Left lung (tissue), 4 donors: ENCODE measurements at regions not wholly inside any gene's neighbourhood (a gene's known extent, or its start where the extent isn't known, plus 50 kb on each side); places are given as distances from the start of the nearest gene placed in this dataset.

ENCODE experiments used
- ATAC-seq: fragments of 200-7000 bp; cut with Tn5 transposase; one replicate; pipeline ENCODE4 v1.9.1; 2020; ENCODE audit warnings: moderate library complexity
- DNase-seq, 4 donors: peaks; one replicate each; pipeline ENCODE4 v3.0.0-alpha.2; 2013 to 2020
- H3K27ac ChIP-seq, 2 donors: fragments of 200-600 bp; sonication (generic) in 1 of 2; one replicate each; pipeline versions ENCODE4 v1.5.0 to v1.8.0; 2020 to 2021
- H3K27me3 ChIP-seq, 2 donors: fragments of 200-600 bp; sonication (generic) in 1 of 2; one replicate each; pipeline versions ENCODE4 v1.5.0 to v1.8.0; 2020 to 2021
- H3K36me3 ChIP-seq, 2 donors: fragments of 200-600 bp; sonication (generic) in 1 of 2; one replicate each; pipeline versions ENCODE4 v1.5.0 to v1.8.0; 2020 to 2021
- H3K4me1 ChIP-seq, 2 donors: fragments of 200-600 bp; one replicate each; pipeline ENCODE4 v1.8.0; 2021
- H3K4me3 ChIP-seq, 2 donors: fragments of 200-600 bp; sonication (generic) in 1 of 2; one replicate each; pipeline versions ENCODE4 v1.5.0 to v1.8.0; 2020 to 2021; ENCODE audit warnings: mild to moderate bottlenecking in 1 of 2
- H3K9me3 ChIP-seq, 2 donors: fragments of 200-600 bp; sonication (generic) in 1 of 2; one replicate each; pipeline versions ENCODE4 v1.5.0 to v1.8.0; 2020 to 2021
- CTCF ChIP-seq, 2 donors: fragments of 200-600 bp; sonication (generic) in 1 of 2; IDR thresholded peaks; one replicate each; pipeline versions ENCODE4 v1.5.0 to v1.8.0; 2021; ENCODE audit warnings: antibody characterized with exemption in 2 of 2
- intact Hi-C, 2 donors: fragments of 100-400 bp; cut with DNase I; formaldehyde crosslinking; loops; one replicate each; pipeline versions ENCODE4 v1.11.2 to v1.14.2; 2022
- donor health status: DM: no; HTN: yes; CAD: no.
- donor health status: DM: no; HTN: no; CAD: no.

- Histone ChIP-seq H3K36me3 (no peaks in the 10 kb centered on the region), H3K9me3 (no peaks in the 10 kb centered on the region), H3K4me1 (no peaks in the 10 kb centered on the region), H3K4me3 (no peak overlapping the region), H3K27me3 (no peaks in the 10 kb centered on the region), H3K27ac (no peak overlapping the region)
- ATAC-seq (no peak), DNase-seq (no peak)
- TF ChIP-seq CTCF (IDR thresholded peaks at IDR 0.05), result no peak
- intact Hi-C loops, result no loop called here
Observed at GRCh38 chr12:77251799-77252198, 186.4 kb upstream of the E2F7 start.

GRCh38 chr12:77249892-77250291, 184.5 kb upstream of the E2F7 start:
- no peak overlapping the region for H3K4me3 ChIP-seq
- ATAC-seq (no peak), DNase-seq (no peak)
- H3K4me1 ChIP-seq, result no peaks in the 10 kb centered on the region
- no peaks in the 10 kb centered on the region for H3K27me3 ChIP-seq
- no peak for TF ChIP-seq CTCF (IDR thresholded peaks at IDR 0.05)
- intact Hi-C loops, result no loop called here
- no peak overlapping the region for H3K27ac ChIP-seq
- no peaks in the 10 kb centered on the region for H3K36me3 ChIP-seq
- no peaks in the 10 kb centered on the region for H3K9me3 ChIP-seq

GRCh38 chr12:77248036-77248435, 182.7 kb upstream of the E2F7 start:
- H3K36me3 ChIP-seq, result no peaks in the 10 kb centered on the region
- H3K9me3 ChIP-seq, result no peaks in the 10 kb centered on the region
- H3K4me3 ChIP-seq, result no peak overlapping the region
- ATAC-seq, result no peak
- intact Hi-C loops, result no loop called here
- no peak for TF ChIP-seq CTCF (IDR thresholded peaks at IDR 0.05)
- H3K27ac ChIP-seq, result no peak overlapping the region
- H3K4me1 ChIP-seq, result no peaks in the 10 kb centered on the region
- no peaks in the 10 kb centered on the region for H3K27me3 ChIP-seq
- DNase-seq, result no peak

- TF ChIP-seq CTCF (IDR thresholded peaks at IDR 0.05), result no peak
- H3K36me3 ChIP-seq, result no peaks in the 10 kb centered on the region
- intact Hi-C loops, result no loop called here
- no peak overlapping the region for H3K27ac ChIP-seq
- no peak overlapping the region for H3K4me3 ChIP-seq
- ATAC-seq, result no peak
- DNase-seq, result no peak
- no peaks in the 10 kb centered on the region for H3K27me3 ChIP-seq
- no peaks in the 10 kb centered on the region for H3K9me3 ChIP-seq
- H3K4me1 ChIP-seq, result no peaks in the 10 kb centered on the region
Observed at GRCh38 chr12:77247542-77247941, 182.2 kb upstream of the E2F7 start.

- no peaks in the 10 kb centered on the region for H3K36me3 ChIP-seq
- no peak for TF ChIP-seq CTCF (IDR thresholded peaks at IDR 0.05)
- H3K27ac ChIP-seq, result no peak overlapping the region
- ATAC-seq, result no peak
- no peaks in the 10 kb centered on the region for H3K4me1 ChIP-seq
- intact Hi-C loops, result no loop called here
- H3K4me3 ChIP-seq, result no peak overlapping the region
- H3K27me3 ChIP-seq, result no peaks in the 10 kb centered on the region
- no peaks in the 10 kb centered on the region for H3K9me3 ChIP-seq
- DNase-seq, result no peak
Observed at GRCh38 chr12:77243345-77243744, 178.0 kb upstream of the E2F7 start.
